Memory B cell (primary cell): ENCODE measurements at regions not wholly inside any gene's neighbourhood (a gene's known extent, or its start where the extent isn't known, plus 50 kb on each side); places are given as distances from the start of the nearest gene placed in this dataset.

Experiments used
- ATAC-seq: fragments of 150-1000 bp; cut with Tn5 transposase; 2 replicates; pipeline ENCODE4 v1.10.0; 2021; ENCODE audit warnings: low read depth, mild to moderate bottlenecking, moderate library complexity
- DNase-seq, 2 donors: peaks; one replicate each; pipeline ENCODE4 v3.0.0; 2022; ENCODE audit warnings: low spot score in 2 of 2
- H3K27ac Mint-ChIP-seq: one replicate; pipeline ENCODE4 v1.8.0; 2022; ENCODE audit warnings: mild to moderate bottlenecking, moderate library complexity, mixed read lengths
- H3K27me3 Mint-ChIP-seq: one replicate; pipeline ENCODE4 v1.8.0; 2022; ENCODE audit warnings: mixed read lengths
- H3K36me3 Mint-ChIP-seq: one replicate; pipeline ENCODE4 v1.8.0; 2022; ENCODE audit warnings: mild to moderate bottlenecking, mixed read lengths
- H3K4me1 Mint-ChIP-seq: one replicate; pipeline ENCODE4 v1.8.0; 2022; ENCODE audit warnings: mixed read lengths
- H3K4me3 Mint-ChIP-seq: one replicate; pipeline ENCODE4 v1.8.0; 2022; ENCODE audit warnings: mild to moderate bottlenecking, moderate library complexity, mixed read lengths
- H3K9me3 Mint-ChIP-seq: one replicate; pipeline ENCODE4 v1.8.0; 2022; ENCODE audit warnings: mixed read lengths

DNA sequence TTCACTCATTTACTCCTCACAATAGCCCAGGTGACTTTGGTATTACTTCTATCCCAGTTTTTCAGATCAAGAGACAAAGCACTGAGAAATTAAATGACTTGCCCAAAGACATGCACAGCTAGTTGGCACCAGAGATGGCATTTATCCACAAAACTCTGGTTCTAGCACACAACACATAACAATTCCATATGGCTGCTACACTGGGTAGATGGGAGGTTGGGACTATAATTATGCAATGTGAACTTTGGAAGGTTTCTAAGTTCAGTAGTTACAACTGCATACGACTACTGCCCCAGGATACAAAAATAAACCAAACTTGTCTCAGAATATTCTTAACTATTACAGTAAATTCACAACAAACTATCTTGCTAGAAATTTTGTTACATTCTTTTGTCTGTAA is 54.2 kb upstream of the MLIP start:
- Mint-ChIP-seq H3K4me3 (no peak overlapping the region), H3K36me3 (no peaks in the 10 kb centered on the region), H3K4me1 (no peaks in the 10 kb centered on the region), H3K27me3 (peaks cover 2% of the 10 kb centered on the region), H3K27ac (no peak overlapping the region), H3K9me3 (no peaks in the 10 kb centered on the region)
- no peak for DNase-seq
- ATAC-seq = no peak

DNA sequence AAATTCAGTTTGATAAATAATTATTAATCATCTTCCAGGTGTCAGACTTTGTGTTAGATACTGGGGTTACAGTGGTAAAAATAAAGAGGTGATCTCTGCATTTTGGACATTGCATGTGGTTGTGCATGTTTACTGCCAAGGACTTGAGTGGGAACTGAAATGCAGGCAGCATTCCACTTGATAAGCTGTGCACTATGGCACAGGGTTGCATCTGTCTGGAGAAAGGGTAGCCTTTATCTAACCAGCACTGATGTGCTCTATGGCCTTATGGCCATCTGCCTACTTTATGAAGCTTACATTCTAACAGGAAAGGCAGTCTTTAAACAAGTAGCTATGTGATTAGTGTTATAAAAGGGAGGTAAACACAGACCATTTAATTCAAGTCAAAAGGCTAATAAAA is 53.0 kb upstream of the MLIP start:
- no peak overlapping the region for H3K27ac Mint-ChIP-seq
- no peak overlapping the region for H3K4me3 Mint-ChIP-seq
- no peak for ATAC-seq
- H3K27me3 Mint-ChIP-seq = peaks cover 2% of the 10 kb centered on the region
- no peak for DNase-seq
- H3K36me3 Mint-ChIP-seq = no peaks in the 10 kb centered on the region
- H3K4me1 Mint-ChIP-seq = no peaks in the 10 kb centered on the region
- H3K9me3 Mint-ChIP-seq = peaks cover 3% of the 10 kb centered on the region

DNA sequence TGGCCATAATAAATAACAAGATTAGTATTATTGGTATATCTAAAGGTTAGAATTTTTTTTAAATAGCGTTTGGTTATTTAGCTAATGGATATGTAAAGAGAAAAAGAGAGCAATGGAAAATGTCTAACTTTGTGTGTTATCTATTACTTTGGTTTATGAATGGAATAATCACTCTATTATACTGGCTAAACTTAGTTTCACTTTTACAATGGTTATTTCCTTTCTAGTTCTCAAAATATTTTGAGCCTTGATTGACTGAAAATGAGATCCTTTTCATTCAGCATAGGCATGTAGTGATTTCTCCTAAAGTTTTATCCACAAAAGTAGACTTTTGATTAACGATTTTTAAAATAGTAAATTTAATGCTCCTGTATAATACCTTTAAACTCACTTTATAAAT is 51.6 kb upstream of the MLIP start:
- Mint-ChIP-seq H3K9me3 (peaks cover 3% of the 10 kb centered on the region), H3K27me3 (no peaks in the 10 kb centered on the region), H3K4me1 (no peaks in the 10 kb centered on the region), H3K27ac (no peak overlapping the region), H3K36me3 (no peaks in the 10 kb centered on the region), H3K4me3 (no peak overlapping the region)
- DNase-seq = no peak
- ATAC-seq = no peak

DNA sequence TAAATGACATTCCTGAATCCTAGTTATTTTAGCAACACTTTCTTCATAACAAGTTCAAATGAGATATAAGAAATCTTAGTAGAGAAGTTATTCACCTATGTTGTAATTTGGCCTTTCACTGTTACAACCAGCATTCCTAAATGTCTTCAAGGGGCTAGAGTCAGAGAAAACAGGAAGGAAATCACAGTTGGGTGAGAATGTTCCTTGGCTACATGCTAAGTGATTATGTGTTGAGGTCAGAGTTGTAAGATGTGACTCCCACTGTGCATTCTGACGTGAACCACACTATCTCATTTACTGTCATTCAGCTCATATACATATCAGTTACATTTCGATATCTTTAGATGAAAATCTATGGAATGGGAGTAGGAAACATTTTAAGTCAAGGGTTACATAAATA is 51.0 kb upstream of the MLIP start:
- ATAC-seq (no peak), DNase-seq (no peak)
- H3K4me1 Mint-ChIP-seq = no peaks in the 10 kb centered on the region
- no peaks in the 10 kb centered on the region for H3K27me3 Mint-ChIP-seq
- no peak overlapping the region for H3K4me3 Mint-ChIP-seq
- H3K9me3 Mint-ChIP-seq = peaks cover 3% of the 10 kb centered on the region
- H3K27ac Mint-ChIP-seq = no peak overlapping the region
- no peaks in the 10 kb centered on the region for H3K36me3 Mint-ChIP-seq
